Upper lobe of left lung (tissue), 4 donors: ENCODE measurements at regions not wholly inside any gene's neighbourhood (a gene's known extent, or its start where the extent isn't known, plus 50 kb on each side); places are given as distances from the start of the nearest gene placed in this dataset.

ENCODE experiments used
- CTCF ChIP-seq, 6 experiments: fragments of 450-650 bp in 4 of 6; fragments of 200-600 bp in 2 of 6; sonication (generic) in 2 of 6; IDR thresholded peaks; one replicate each; pipeline ENCODE4 v1.5.1; 2016 to 2019; ENCODE audit warnings: antibody characterized with exemption in 6 of 6
- POLR2A ChIP-seq, 4 donors: fragments of 450-650 bp; IDR thresholded peaks; one replicate each; pipeline ENCODE4 v1.5.1; 2016 to 2017; ENCODE audit warnings: antibody characterized with exemption in 4 of 4, mild to moderate bottlenecking in 2 of 4
- POLR2AphosphoS5 ChIP-seq, 2 donors: sonication (generic); formaldehyde crosslinking; IDR thresholded peaks; one replicate each; pipeline ENCODE4 v1.5.1; 2017; ENCODE audit warnings: antibody characterized with exemption in 2 of 2

GRCh38 chr12:3972576-3972975, 99.4 kb upstream of the PARP11 start:
- TF ChIP-seq CTCF (IDR thresholded peaks at IDR 0.05), result no peak
- TF ChIP-seq POLR2AphosphoS5 (IDR thresholded peaks at IDR 0.05), result no peak
- TF ChIP-seq POLR2A (IDR thresholded peaks at IDR 0.05), result no peak
